ENCODE measurements at regions not wholly inside any gene's neighbourhood (a gene's known extent, or its start where the extent isn't known, plus 50 kb on each side); places are given as distances from the start of the nearest gene placed in this dataset.
"Not testable (repeated sequence)": the region's sequence is repeated elsewhere in the genome, so short reads cannot be mapped to it uniquely, and the experiment has no call there.

DNA sequence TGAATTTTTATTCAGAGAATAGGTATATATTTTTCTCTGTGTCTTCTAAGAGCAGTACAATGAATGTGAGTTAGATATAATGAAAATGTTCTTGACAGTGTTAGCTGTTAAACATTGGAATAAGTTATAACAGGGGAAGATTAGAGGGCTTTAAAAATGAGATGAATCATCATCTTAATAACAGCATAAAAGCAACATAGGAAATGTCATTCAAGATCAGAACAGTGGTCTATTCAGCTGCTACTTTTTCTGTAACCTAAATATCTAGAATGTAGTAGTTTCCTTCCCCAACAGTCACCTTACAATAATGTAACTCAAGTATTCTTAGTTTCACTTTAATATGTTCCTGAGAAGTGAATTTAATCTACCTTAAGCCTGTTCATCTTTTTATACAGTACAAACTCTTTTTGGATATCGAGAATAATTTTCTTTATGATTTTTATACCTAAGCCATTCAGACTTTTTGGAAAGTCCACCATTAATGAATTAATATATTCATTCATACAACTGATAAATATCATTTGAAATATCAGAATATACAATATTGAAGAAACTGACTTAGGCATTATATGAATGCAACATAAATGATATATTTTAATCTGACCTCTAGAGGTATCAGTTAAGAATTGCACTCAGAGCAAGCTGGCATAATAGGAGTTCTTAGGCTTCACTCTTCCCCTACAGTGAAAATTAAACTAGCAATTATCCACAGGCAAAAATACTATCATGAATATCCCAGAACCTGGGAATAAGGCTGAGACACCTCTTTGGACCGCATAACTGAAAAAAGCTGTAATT lies 66.1 kb upstream of the EDIL3 start:
- DNase-seq = no peak

DNA sequence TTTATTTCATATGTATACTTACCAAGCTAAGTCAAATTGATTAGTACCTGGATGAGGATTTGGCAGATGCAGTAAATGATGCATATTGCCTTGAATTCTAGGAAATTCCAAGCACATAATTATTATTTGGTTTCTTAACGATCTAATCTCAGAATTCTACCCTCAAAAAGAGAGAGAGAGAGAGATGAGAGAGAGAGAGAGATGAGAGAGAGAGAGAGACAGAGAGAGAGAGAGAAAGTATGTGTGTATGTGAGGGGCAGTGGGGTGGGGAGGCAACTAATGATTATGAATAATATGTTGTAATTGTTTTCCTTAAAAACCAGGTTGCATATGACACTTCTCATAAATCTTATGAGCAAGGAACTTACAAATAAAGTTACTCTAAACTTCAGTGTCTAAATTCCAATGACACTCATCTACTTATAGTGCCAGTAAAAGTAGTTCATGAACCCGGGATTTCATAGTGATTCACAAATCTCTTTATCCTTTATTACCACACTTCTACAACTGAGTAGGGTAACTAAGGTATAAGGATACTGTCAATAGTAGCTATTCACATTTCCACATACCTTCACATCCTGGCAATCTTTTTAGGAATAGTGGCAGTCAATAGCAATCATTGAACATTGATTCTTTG lies 60.5 kb upstream of the EDIL3 start:
- no peak for DNase-seq

DNA sequence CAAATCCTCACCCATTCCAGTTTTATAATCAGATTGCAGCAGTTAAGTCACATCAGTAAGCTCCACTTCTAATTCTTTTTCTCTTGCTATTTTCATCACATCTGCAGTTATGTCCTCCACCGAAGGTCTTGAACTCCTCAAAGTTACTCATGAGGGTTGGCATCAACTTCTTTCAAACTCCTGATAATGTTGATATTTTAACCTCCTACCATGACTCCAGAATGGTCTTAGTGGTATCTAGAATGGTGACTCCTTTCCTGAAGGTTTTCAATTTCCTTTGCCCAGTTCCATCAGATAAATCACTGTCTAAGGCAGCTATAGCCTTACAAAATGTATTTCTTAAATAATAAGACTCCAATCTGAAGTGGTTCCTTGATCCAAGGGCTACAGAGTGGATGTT lies 53.8 kb upstream of the EDIL3 start:
- DNase-seq = no peak

DNA sequence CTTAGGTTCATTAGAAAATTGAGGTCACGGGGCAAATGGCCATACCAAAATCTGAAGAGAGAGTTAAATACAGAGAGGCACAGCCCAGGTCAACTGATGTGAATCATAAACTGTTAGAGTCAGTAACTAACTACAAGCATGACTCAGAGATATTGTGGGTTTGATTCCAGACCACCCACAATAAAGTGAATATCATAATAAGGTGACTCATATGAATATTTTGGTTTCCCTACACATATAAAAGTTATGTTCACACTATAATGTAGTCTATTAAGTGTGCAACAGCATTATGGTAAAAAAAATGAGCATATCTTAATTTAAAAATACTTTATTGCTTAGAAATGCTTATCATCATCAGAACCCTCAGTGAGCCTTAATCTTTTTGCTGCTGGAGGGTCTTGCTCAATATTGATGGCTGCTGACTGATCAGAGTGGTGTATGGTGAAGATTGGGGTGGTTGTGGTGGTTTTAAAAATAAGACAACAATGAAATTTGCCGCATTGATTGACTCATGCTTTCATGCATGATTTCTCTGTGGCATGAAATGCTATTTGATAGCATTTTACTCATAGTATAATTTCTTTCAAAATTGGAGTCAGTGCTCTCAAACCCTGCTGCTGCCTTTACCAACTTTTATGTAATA lies 53.1 kb upstream of the EDIL3 start:
- no peak for DNase-seq

DNA sequence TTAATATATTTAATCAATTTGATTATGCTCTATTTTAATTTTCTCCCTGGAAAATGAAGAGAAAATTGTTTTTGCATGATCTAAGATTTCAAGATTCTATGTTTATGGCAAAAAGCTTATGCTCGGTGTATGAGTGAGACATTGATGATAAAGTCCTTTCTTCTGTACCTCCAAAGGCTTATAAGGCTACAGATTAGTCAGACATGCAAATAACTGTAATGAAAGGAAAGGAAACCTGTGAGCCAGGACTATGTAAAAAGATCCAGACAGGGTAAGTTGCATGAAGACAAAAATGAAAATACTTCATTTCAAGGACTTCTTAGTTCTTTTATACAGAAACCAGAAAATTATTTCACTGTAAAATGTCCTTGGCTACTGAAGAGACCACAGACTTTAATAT lies 52.2 kb upstream of the EDIL3 start:
- DNase-seq = no peak

DNA sequence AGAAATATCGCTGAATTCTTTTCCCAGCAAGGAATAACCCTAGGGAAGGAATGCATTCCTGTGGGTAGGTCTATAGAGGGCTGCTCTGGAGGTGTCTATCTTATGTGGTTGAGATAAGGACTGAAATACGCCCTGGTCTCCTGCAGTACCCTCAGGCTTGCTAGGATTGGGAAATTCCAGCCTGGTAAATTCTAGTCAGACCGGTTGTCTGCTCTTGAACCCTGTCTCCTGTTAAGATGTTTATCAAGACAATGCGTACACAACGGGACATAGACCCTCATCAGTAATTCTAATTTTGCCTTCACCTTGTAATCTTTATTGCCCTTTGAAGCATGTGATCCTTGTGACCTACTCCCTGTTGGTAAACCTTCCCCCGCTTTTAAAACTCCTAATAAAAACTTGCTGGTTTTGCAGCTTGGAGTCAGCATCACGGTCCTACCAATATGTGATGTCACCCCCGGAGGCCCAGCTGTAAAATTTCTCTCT lies 51.2 kb upstream of the EDIL3 start:
- DNase-seq = not testable (repeated sequence)

Measured in SHP77 treated with DMSO at 0.1 percent for 48 hours (cell line).